Heart left ventricle (tissue), 16 donors: ENCODE measurements at regions not wholly inside any gene's neighbourhood (a gene's known extent, or its start where the extent isn't known, plus 50 kb on each side); places are given as distances from the start of the nearest gene placed in this dataset.

Source experiments
- ATAC-seq, 4 donors: fragments of 200-7000 bp; cut with Tn5 transposase; one replicate each; pipeline ENCODE4 v1.9.1; 2020 to 2022; ENCODE audit warnings: moderate library complexity in 4 of 4, mild to moderate bottlenecking in 3 of 4, moderate number of reproducible peaks in 1 of 4
- DNase-seq, 5 donors: peaks; one replicate each; pipeline ENCODE4 v3.0.0-alpha.2; 2020
- H3K27ac ChIP-seq, 12 donors: fragments of 200-600 bp; sonication (generic) in 4 of 12; one replicate each; pipeline versions ENCODE4 v1.5.0 to v1.8.0; 2016 to 2022; ENCODE audit warnings: mild to moderate bottlenecking in 2 of 12
- H3K27me3 ChIP-seq, 9 donors: fragments of 200-600 bp; sonication (generic) in 2 of 9; one replicate each; pipeline versions ENCODE4 v1.5.1 to v1.8.0; 2016 to 2022; ENCODE audit warnings: mild to moderate bottlenecking in 3 of 9
- H3K36me3 ChIP-seq, 9 donors: fragments of 200-600 bp; sonication (generic) in 2 of 9; one replicate each; pipeline versions ENCODE4 v1.5.0 to v1.8.0; 2018 to 2022; ENCODE audit warnings: mild to moderate bottlenecking in 2 of 9
- H3K4me1 ChIP-seq, 12 donors: fragments of 200-600 bp; sonication (generic) in 4 of 12; one replicate each; pipeline versions ENCODE4 v1.5.0 to v1.8.0; 2016 to 2022; ENCODE audit warnings: mild to moderate bottlenecking in 3 of 12
- H3K4me3 ChIP-seq, 12 donors: fragments of 200-600 bp; sonication (generic) in 4 of 12; one replicate each; pipeline versions ENCODE4 v1.5.0 to v1.8.0; 2017 to 2022; ENCODE audit warnings: mild to moderate bottlenecking in 9 of 12, moderate library complexity in 4 of 12
- H3K9me3 ChIP-seq, 12 donors: fragments of 200-600 bp; sonication (generic) in 4 of 12; one replicate each; pipeline versions ENCODE4 v1.5.0 to v1.8.0; 2016 to 2022; ENCODE audit warnings: mild to moderate bottlenecking in 1 of 12
- POLR2A ChIP-seq, 2 donors: fragments of 450-650 bp; IDR thresholded peaks; one replicate each; pipeline ENCODE4 v1.6.1; 2017; ENCODE audit warnings: antibody characterized with exemption in 2 of 2, mild to moderate bottlenecking in 2 of 2, moderate library complexity in 2 of 2
- WGBS, 4 donors: extraction: QIAGEN DNeasy Blood & Tissue Kit in 2 of 4; methylation state at CpG; one replicate each; pipeline versions ENCODE4 v1.1.5 to v1.1.7; 2013 to 2018; 5-methylcytosine and 5-hydroxymethylcytosine counted together
- intact Hi-C, 10 donors: fragments of 100-400 bp; cut with DNase I; formaldehyde crosslinking; loops; one replicate each; pipeline versions ENCODE4 v1.11.1 to v1.14.2; 2022
- TF ChIP-seq, protein P1 (sequence below), 12 donors: fragments of 200-600 bp; sonication (generic) in 4 of 12; IDR thresholded peaks; one replicate each; pipeline versions ENCODE4 v1.5.0 to v1.8.0; 2018 to 2022; ENCODE audit warnings: antibody characterized with exemption in 12 of 12, mild to moderate bottlenecking in 5 of 12
- donor health status: ischemic (EF 13 %, LVEDD 7.1; RV severe dilation, severe dysfunction).
- donor health status: healthy with polysubstance abuse.
- donor health status: DM: no; HTN: yes; CAD: no.
- donor health status: DM: no; HTN: no; CAD: no.
- donor health status: ischemic (EF 25% LVEDD 6.9; RV normal size, moderate dysfunction).
- donor health status: ischemic (EF 25% LVEDD 5.7; RV mildly dilated, moderate dysfunction).
- donor health status: healthy.
- donor health status: DM: yes; HTN: yes; CAD: no.
- donor health status: ischemic (EF 35%, LVEDD 5.7; RV mildly dilated, moderate dysfunction).
- donor health status: nonischemic (EF 11% LVEDD 7.7; RV severe dilation, severe dysfunction).
- donor health status: DM: yes; HTN: yes; CAD: no.
- donor health status: PGD.
- donor health status: ischemic (EF 29% LVEDD 5.4; RV normal size, mild dysfunction).
- donor health status: nonischemic (EF 23%, LVEDD 6.1; RV moderate dilation, normal function).

DNA sequence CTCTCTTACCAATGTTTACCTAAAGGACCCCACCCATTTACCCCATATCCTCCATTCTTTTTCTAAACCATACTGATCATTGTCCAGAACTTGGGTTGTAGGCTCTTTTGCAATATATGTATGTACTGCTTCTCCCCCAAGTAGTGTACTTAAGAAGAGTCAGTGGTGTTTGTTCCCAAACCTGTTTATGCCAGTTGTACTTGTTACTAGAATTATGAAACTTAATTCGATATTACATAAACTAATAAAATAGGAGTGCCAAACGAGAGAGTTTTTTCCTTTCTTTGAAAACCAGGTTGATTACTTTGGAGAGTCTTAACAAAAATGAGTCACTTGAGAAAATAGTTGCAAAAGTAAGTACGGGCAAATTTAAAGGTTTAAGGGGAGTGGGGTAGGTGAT is 96.3 kb downstream of the GEMIN8 start:
- H3K27ac ChIP-seq, result no peak overlapping the region
- H3K27me3 ChIP-seq, result peaks cover 0 to 56% (median 0%) of the 10 kb centered on the region in 9 donors
- WGBS, 4 donors, result 77 to 93% (median 83%) methylated on average over 3 of the region's 3 CpGs
- no peak for DNase-seq
- no peaks in the 10 kb centered on the region for H3K36me3 ChIP-seq
- H3K4me3 ChIP-seq, result no peak overlapping the region
- H3K9me3 ChIP-seq, result peaks cover 0 to 4% (median 0%) of the 10 kb centered on the region in 12 donors
- intact Hi-C loops, result no loop called here
- ATAC-seq, result no peak
- peaks cover 0 to 11% (median 0%) of the 10 kb centered on the region in 12 donors for H3K4me1 ChIP-seq
- no peak for TF ChIP-seq POLR2A (IDR thresholded peaks at IDR 0.05)
- TF ChIP-seq, protein P1, sequence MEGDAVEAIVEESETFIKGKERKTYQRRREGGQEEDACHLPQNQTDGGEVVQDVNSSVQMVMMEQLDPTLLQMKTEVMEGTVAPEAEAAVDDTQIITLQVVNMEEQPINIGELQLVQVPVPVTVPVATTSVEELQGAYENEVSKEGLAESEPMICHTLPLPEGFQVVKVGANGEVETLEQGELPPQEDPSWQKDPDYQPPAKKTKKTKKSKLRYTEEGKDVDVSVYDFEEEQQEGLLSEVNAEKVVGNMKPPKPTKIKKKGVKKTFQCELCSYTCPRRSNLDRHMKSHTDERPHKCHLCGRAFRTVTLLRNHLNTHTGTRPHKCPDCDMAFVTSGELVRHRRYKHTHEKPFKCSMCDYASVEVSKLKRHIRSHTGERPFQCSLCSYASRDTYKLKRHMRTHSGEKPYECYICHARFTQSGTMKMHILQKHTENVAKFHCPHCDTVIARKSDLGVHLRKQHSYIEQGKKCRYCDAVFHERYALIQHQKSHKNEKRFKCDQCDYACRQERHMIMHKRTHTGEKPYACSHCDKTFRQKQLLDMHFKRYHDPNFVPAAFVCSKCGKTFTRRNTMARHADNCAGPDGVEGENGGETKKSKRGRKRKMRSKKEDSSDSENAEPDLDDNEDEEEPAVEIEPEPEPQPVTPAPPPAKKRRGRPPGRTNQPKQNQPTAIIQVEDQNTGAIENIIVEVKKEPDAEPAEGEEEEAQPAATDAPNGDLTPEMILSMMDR (IDR thresholded peaks at IDR 0.05), result no peak

DNA sequence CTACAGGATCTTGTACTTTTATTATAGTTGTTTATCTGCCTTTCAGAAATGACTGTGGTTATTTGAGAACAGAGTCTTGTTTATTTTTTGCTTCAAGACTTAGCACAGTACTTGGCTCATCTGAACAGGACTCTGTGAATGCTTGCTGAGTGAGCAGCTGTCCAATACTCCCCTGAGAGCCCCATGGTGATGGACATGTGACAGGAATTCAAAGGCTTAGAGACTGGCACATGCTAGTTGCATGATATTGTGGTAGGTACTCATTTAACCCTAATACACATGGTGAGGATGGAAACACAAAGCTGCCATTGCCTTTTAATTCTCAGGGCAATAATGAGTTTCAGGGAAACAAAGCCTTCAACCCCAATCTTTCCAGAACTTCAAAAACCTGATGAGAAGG is 97.3 kb downstream of the GEMIN8 start:
- no peak overlapping the region for H3K4me3 ChIP-seq
- H3K36me3 ChIP-seq, result no peaks in the 10 kb centered on the region
- ATAC-seq (no peak), DNase-seq (no peak)
- peaks cover 0 to 4% (median 0%) of the 10 kb centered on the region in 12 donors for H3K9me3 ChIP-seq
- H3K4me1 ChIP-seq, result peaks cover 0 to 2% (median 0%) of the 10 kb centered on the region in 12 donors
- TF ChIP-seq, protein P1 (IDR thresholded peaks at IDR 0.05), result no peak
- TF ChIP-seq POLR2A (IDR thresholded peaks at IDR 0.05), result no peak
- H3K27me3 ChIP-seq, result peaks cover 0 to 56% (median 0%) of the 10 kb centered on the region in 9 donors
- no peak overlapping the region for H3K27ac ChIP-seq
- intact Hi-C loops, result no loop called here

DNA sequence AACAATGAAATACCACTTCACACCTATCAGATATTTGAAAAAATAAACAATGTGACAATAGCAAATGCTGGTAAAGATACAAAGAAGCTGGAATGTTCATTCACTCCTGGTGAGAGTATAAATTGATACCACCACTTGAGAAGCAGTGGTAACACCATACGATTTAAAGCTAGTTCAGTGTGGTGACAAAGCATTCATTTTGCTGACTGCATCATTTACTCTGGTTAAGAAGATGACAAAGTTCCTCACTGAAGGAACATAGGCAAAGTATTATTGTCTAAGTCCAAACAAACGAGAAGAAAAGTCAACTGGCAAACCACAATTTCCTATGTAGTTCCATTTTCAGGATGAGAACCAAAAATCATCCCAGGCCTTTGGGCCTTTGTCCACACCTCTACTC is 102.5 kb downstream of the GEMIN8 start:
- DNase-seq, result no peak
- 78 to 82% (median 80%) methylated on average over 2 of the region's 2 CpGs for WGBS, 4 donors
- peaks cover 0 to 4% (median 0%) of the 10 kb centered on the region in 12 donors for H3K9me3 ChIP-seq
- intact Hi-C loops, result no loop called here
- no peak overlapping the region for H3K4me3 ChIP-seq
- TF ChIP-seq, protein P1 (IDR thresholded peaks at IDR 0.05), result no peak
- no peak for TF ChIP-seq POLR2A (IDR thresholded peaks at IDR 0.05)
- no peak for ATAC-seq
- no peaks in the 10 kb centered on the region for H3K36me3 ChIP-seq
- H3K27me3 ChIP-seq, result peaks cover 0 to 26% (median 0%) of the 10 kb centered on the region in 9 donors
- no peak overlapping the region for H3K27ac ChIP-seq
- H3K4me1 ChIP-seq, result no peaks in the 10 kb centered on the region

DNA sequence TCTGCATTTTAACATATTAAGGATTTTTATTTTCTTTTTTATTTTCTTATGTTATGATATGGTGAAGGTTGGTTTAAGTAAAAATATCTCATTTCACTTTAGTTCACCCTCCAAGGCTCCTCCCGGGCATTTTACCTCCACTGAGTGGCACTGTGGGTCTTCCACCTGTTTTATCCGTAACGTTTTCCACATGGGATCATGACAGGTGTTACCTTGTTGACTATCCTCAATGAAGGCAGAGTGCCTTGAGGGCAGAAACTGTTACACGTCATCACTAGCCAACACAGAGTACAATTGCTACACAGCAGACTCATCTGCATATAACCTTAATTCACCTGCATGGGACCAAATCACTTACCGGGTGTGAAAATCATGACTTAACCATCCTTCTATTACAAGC is 105.8 kb downstream of the GEMIN8 start:
- no peak for DNase-seq
- ATAC-seq, result no peak
- H3K36me3 ChIP-seq, result no peaks in the 10 kb centered on the region

More for the DNA sequence above, 105.8 kb downstream of the GEMIN8 start:
- Histone ChIP-seq H3K27ac (no peak overlapping the region), H3K9me3 (no peaks in the 10 kb centered on the region), H3K4me1 (no peaks in the 10 kb centered on the region), H3K27me3 (peaks cover 0 to 30% (median 0%) of the 10 kb centered on the region in 9 donors), H3K4me3 (no peak overlapping the region)
- intact Hi-C loops, result no loop called here
- WGBS, 4 donors, result 66 to 78% (median 72%) methylated on average over 5 of the region's 5 CpGs
- TF ChIP-seq POLR2A (IDR thresholded peaks at IDR 0.05), result no peak
- TF ChIP-seq, protein P1 (IDR thresholded peaks at IDR 0.05), result no peak
